GM12865 (cell line): ENCODE measurements at regions not wholly inside any gene's neighbourhood (a gene's known extent, or its start where the extent isn't known, plus 50 kb on each side); places are given as distances from the start of the nearest gene placed in this dataset.
A peak's percentile ranks its signal among the peaks of the same experiment; 100 is the strongest.
"Not testable (repeated sequence)": the region's sequence is repeated elsewhere in the genome, so short reads cannot be mapped to it uniquely, and the experiment has no call there.

ENCODE experiments used
- DNase-seq: peaks from one replicate; pipeline ENCODE4 v3.0.0; 2010; ENCODE audit warnings: low read depth
- H3K4me3 ChIP-seq: 2 replicates; pipeline ENCODE4 v1.5.1; 2011; ENCODE audit warnings: mild to moderate bottlenecking, low read depth, low read length, control low read depth
- TF ChIP-seq, protein P1 (sequence below): IDR thresholded peaks from 2 replicates; pipeline ENCODE4 v1.5.1; 2011; ENCODE audit warnings: low read length, control low read depth, low read depth, inconsistent platforms; ENCODE audit not compliant: insufficient read depth; ENCODE audit errors: missing control alignments

GRCh38 chr3:170690661-170690981, 104.7 kb upstream of the SLC7A14 start:
- DNase-seq: no peak
- TF ChIP-seq, protein P1, sequence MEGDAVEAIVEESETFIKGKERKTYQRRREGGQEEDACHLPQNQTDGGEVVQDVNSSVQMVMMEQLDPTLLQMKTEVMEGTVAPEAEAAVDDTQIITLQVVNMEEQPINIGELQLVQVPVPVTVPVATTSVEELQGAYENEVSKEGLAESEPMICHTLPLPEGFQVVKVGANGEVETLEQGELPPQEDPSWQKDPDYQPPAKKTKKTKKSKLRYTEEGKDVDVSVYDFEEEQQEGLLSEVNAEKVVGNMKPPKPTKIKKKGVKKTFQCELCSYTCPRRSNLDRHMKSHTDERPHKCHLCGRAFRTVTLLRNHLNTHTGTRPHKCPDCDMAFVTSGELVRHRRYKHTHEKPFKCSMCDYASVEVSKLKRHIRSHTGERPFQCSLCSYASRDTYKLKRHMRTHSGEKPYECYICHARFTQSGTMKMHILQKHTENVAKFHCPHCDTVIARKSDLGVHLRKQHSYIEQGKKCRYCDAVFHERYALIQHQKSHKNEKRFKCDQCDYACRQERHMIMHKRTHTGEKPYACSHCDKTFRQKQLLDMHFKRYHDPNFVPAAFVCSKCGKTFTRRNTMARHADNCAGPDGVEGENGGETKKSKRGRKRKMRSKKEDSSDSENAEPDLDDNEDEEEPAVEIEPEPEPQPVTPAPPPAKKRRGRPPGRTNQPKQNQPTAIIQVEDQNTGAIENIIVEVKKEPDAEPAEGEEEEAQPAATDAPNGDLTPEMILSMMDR: no peak
- no peak overlapping the region for H3K4me3 ChIP-seq

DNA sequence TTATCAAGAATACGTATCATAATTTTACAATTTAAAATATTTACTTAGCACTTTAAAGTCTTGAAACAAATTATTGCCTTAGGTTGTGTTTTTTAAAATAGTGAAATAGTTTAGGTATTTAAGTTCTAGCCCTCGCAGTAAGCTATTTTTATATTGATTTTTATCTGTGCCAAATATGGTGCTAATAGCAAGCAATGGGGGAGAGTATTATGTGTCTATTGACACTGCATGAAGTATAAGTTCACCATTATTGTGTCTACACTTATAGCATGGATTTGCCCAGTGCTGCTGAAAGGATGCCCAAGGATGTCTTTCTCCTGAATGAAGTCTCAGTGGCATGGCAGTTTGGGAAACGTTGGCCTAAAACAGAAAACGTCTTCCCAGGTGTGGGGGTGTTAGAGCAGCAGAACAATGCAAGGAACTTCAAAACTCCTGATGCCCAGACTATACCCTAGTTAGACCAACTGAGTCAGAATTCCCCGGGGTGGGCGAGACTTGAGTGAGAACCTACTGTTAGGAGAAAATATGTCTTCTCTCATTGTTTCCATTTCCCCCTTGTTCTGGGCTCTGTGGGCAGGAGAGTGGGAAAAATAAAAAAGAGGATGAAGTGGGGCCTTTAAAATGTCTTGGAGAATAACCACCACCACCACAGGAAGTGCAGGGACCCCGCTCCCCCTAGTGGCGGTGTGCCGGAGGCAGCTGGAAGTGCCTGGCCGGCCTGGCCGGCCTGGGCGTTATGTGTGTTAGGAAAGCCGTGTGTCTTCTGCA, 104.2 kb upstream of the SLC7A14 start:
- TF ChIP-seq, protein P1: peak; percentile 77
- DNase-seq: peak; percentile 54
- no peak overlapping the region for H3K4me3 ChIP-seq

DNA sequence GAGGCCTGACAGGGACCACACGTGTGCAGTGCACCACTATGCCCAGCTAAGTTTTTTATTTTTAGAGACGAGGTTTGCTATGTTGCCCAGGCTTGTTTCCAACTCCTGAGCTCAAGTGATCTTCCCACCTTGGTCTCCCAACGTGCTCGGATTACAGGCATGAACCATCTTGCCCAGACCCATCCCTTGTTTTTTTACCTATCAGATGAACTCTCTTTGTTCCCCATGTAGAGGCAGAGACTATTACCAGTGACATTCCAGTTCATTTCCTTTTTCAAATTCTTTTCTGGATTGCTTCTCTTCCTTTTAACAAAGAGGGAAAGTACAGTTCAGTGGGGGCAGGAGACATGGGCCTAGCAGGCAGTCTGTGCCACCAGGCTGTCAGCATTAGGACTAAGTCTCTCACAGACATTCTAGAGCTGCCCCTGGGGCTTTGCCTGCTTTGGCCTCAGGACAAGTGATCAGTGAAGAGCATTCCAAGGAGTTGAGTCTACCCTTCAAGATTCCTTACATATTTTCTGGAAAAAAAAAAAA, 103.5 kb upstream of the SLC7A14 start:
- no peak overlapping the region for H3K4me3 ChIP-seq
- DNase-seq: no peak

DNA sequence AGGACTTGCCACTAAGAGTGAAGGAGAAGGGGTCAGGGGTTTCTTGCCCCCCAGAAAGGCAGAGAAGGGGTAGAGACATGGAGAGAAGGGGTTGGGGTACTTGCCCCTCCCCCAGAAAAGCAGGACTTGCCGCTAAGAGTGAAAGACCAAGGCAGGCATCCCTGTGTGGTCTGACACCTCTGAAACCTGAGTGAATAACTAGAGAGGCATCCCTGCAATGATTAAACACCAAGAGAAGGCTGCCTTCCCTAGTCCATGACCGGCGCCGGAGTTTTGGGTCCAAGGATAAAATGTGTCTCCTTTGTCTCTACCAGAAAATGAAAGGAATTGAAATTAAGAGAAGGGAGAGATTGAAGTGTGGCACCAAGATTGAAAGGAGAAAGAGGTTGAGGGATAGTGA, 102.3 kb upstream of the SLC7A14 start:
- DNase-seq, H3K4me3 ChIP-seq: not testable (repeated sequence)

More for the DNA sequence above, 103.5 kb upstream of the SLC7A14 start:
- TF ChIP-seq, protein P1: no peak

DNA sequence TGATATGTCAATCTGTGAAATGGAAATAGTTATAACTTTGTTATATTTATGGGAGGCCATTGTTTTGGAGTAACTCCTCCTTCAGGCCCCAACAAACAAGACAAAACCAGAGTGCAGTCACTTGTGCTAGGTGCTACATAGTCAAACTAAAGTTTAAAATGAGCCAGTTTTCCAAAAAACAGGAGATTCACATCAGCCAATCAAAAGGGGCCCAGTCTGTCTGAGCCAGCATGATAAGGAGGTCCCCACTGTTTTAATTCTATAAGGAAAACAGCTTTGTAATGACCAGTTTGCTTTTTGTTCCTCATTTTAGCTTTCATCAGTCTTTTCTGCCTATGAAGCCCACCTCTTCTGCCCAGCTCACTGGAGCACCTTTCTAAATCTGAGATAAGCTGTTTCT, 94.7 kb upstream of the SLC7A14 start:
- H3K4me3 ChIP-seq: no peak overlapping the region
- TF ChIP-seq, protein P1: no peak
- DNase-seq: no peak

GRCh38 chr3:170679190-170679589, 93.3 kb upstream of the SLC7A14 start:
- TF ChIP-seq, protein P1: no peak
- no peak for DNase-seq
- H3K4me3 ChIP-seq: no peak overlapping the region

DNA sequence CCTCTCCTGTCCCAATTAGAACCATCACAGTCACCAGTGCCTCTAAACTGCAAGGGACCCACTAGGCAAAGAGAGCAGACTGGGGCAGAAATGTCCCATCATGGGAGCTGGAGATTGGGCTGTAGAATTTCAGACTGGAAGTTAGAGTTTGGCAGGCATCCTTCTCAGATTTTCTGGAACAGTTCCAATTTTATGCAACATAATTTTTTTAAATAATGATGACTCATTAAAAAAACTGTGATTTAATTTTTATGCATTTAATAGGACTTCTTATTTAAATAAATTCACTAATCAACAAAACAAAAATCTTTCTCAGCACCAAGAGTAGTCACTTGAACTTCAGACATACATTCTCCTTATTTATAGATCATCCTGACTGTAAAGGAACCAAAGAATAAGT, 84.6 kb upstream of the SLC7A14 start:
- DNase-seq: no peak
- no peak overlapping the region for H3K4me3 ChIP-seq
- TF ChIP-seq, protein P1: no peak

- not testable (repeated sequence) for H3K4me3 ChIP-seq, DNase-seq
Measured at GRCh38 chr3:170662986-170663385, 77.1 kb upstream of the SLC7A14 start.
